ENCODE measurements at regions not wholly inside any gene's neighbourhood (a gene's known extent, or its start where the extent isn't known, plus 50 kb on each side); places are given as distances from the start of the nearest gene placed in this dataset.

- DNase-seq (ENCODE audit: low read depth) (no peak), FAIRE-seq (no peak)
- no peaks in the 10 kb centered on the region for H3K36me3 ChIP-seq (ENCODE audit: control insufficient read depth, insufficient read depth, low read length)
- no peak for TF ChIP-seq CTCF (IDR thresholded peaks at IDR 0.05; ENCODE audit: insufficient read depth, low read length, severe bottlenecking)
- no peaks in the 10 kb centered on the region for H3K27me3 ChIP-seq (ENCODE audit: control insufficient read depth, insufficient read depth, low read length)
- H3K4me3 ChIP-seq (ENCODE audit: low read depth, low read length), result no peak overlapping the region
These were observed 1164.7 kb upstream of the GJE1 start for GRCh38 chr6:140968062-140968461.

GRCh38 chr6:140966676-140967075 is 1166.0 kb upstream of the GJE1 start:
- FAIRE-seq, result no peak
- DNase-seq (ENCODE audit: low read depth), result no peak
- Histone ChIP-seq H3K27me3 (ENCODE audit: control insufficient read depth, insufficient read depth, low read length) (no peaks in the 10 kb centered on the region), H3K36me3 (ENCODE audit: control insufficient read depth, insufficient read depth, low read length) (no peaks in the 10 kb centered on the region), H3K4me3 (ENCODE audit: low read depth, low read length) (no peak overlapping the region)
- no peak for TF ChIP-seq CTCF (IDR thresholded peaks at IDR 0.05; ENCODE audit: insufficient read depth, low read length, severe bottlenecking)

- no peaks in the 10 kb centered on the region for H3K27me3 ChIP-seq (ENCODE audit: control insufficient read depth, insufficient read depth, low read length)
- no peak overlapping the region for H3K4me3 ChIP-seq (ENCODE audit: low read depth, low read length)
- FAIRE-seq (no peak), DNase-seq (ENCODE audit: low read depth) (peak; percentile 21)
- no peak for TF ChIP-seq CTCF (IDR thresholded peaks at IDR 0.05; ENCODE audit: insufficient read depth, low read length, severe bottlenecking)
- H3K36me3 ChIP-seq (ENCODE audit: control insufficient read depth, insufficient read depth, low read length), result no peaks in the 10 kb centered on the region
These were observed 1172.2 kb upstream of the GJE1 start for GRCh38 chr6:140960566-140960965.

GRCh38 chr6:140957386-140957785 is 1175.3 kb upstream of the GJE1 start:
- peak; percentile 55 for FAIRE-seq
- TF ChIP-seq CTCF (IDR thresholded peaks at IDR 0.05; ENCODE audit: insufficient read depth, low read length, severe bottlenecking), result no peak

GRCh38 chr6:140956571-140957369 is 1176.0 kb upstream of the GJE1 start:
- peak; percentile 28 for DNase-seq (ENCODE audit: low read depth)
- no peak for FAIRE-seq
- no peak for TF ChIP-seq CTCF (IDR thresholded peaks at IDR 0.05; ENCODE audit: insufficient read depth, low read length, severe bottlenecking)
- Histone ChIP-seq H3K4me3 (ENCODE audit: low read depth, low read length) (no peak overlapping the region), H3K27me3 (ENCODE audit: control insufficient read depth, insufficient read depth, low read length) (no peaks in the 10 kb centered on the region), H3K36me3 (ENCODE audit: control insufficient read depth, insufficient read depth, low read length) (no peaks in the 10 kb centered on the region)

More at GRCh38 chr6:140957386-140957785, 1175.3 kb upstream of the GJE1 start:
- Histone ChIP-seq H3K36me3 (ENCODE audit: control insufficient read depth, insufficient read depth, low read length) (no peaks in the 10 kb centered on the region), H3K27me3 (ENCODE audit: control insufficient read depth, insufficient read depth, low read length) (no peaks in the 10 kb centered on the region), H3K4me3 (ENCODE audit: low read depth, low read length) (no peak overlapping the region)
- DNase-seq (ENCODE audit: low read depth), result no peak

Data from bronchial epithelial cell (primary cell).